KG1 (cell line): ENCODE measurements at regions not wholly inside any gene's neighbourhood (a gene's known extent, or its start where the extent isn't known, plus 50 kb on each side); places are given as distances from the start of the nearest gene placed in this dataset.
"Not testable (repeated sequence)": the region's sequence is repeated elsewhere in the genome, so short reads cannot be mapped to it uniquely, and the experiment has no call there.

Experiments
- DNase-seq: peaks from one replicate; lab custom pipeline; 2025; lab: John Stamatoyannopoulos, UW

GRCh38 chr21:14008436-14008835 lies 202.3 kb downstream of the LIPI start:
- DNase-seq: not testable (repeated sequence)

- DNase-seq: not testable (repeated sequence)
These were observed 202.7 kb downstream of the LIPI start for GRCh38 chr21:14008006-14008405.

GRCh38 chr21:14006144-14006543 lies 204.6 kb downstream of the LIPI start:
- DNase-seq: not testable (repeated sequence)

GRCh38 chr21:13986996-13987958 lies 223.5 kb downstream of the LIPI start:
- DNase-seq: not testable (repeated sequence)

GRCh38 chr21:13985865-13986863 lies 224.6 kb downstream of the LIPI start:
- DNase-seq: not testable (repeated sequence)

GRCh38 chr21:13985137-13985864 lies 225.5 kb downstream of the LIPI start:
- not testable (repeated sequence) for DNase-seq

- DNase-seq: not testable (repeated sequence)
These were observed 226.0 kb downstream of the LIPI start for GRCh38 chr21:13984728-13985127.

- not testable (repeated sequence) for DNase-seq
These were observed 229.3 kb downstream of the LIPI start for GRCh38 chr21:13981176-13982087.

- DNase-seq: peak; percentile 1
These were observed 230.6 kb downstream of the LIPI start for GRCh38 chr21:13980115-13980662.

GRCh38 chr21:13979608-13980007 lies 231.1 kb downstream of the LIPI start:
- not testable (repeated sequence) for DNase-seq

GRCh38 chr21:13974582-13974981 lies 236.2 kb downstream of the LIPI start:
- DNase-seq: not testable (repeated sequence)

- not testable (repeated sequence) for DNase-seq
These were observed 240.9 kb downstream of the LIPI start for GRCh38 chr21:13969853-13970252.

GRCh38 chr21:13969002-13969401 lies 241.8 kb downstream of the LIPI start:
- DNase-seq: not testable (repeated sequence)

GRCh38 chr21:13963259-13963658 lies 247.5 kb downstream of the LIPI start:
- not testable (repeated sequence) for DNase-seq

- DNase-seq: no peak
These were observed 273.5 kb downstream of the LIPI start for GRCh38 chr21:13937236-13937635.

GRCh38 chr21:13936033-13936937 lies 274.5 kb downstream of the LIPI start:
- not testable (repeated sequence) for DNase-seq

- not testable (repeated sequence) for DNase-seq
These were observed 275.2 kb downstream of the LIPI start for GRCh38 chr21:13935396-13936032.

- not testable (repeated sequence) for DNase-seq
These were observed 275.8 kb downstream of the LIPI start for GRCh38 chr21:13934887-13935342.
